ENCODE measurements at regions not wholly inside any gene's neighbourhood (a gene's known extent, or its start where the extent isn't known, plus 50 kb on each side); places are given as distances from the start of the nearest gene placed in this dataset.

DNA sequence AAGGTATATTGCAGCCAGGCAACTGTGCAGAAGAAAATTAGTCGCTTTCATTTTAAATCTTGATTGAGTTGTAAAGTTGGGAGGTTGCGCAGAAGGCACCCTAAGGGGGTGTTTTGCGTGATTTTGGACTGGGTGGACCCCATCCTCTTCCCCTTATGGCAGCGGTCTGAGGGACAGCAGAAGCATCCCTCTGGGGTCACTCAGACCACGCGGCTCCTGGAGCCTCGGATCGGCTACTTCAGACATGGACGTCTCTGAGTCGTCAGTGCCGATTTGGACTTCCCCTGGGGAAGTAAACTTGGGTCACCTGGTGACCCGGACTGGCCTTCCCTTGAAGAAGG lies 639.0 kb upstream of the DPP6 start:
- no peak for DNase-seq (ENCODE audit: low read depth)
- H3K4me3 ChIP-seq (ENCODE audit: low read depth, low read length): no peak overlapping the region
- TF ChIP-seq, protein P1, sequence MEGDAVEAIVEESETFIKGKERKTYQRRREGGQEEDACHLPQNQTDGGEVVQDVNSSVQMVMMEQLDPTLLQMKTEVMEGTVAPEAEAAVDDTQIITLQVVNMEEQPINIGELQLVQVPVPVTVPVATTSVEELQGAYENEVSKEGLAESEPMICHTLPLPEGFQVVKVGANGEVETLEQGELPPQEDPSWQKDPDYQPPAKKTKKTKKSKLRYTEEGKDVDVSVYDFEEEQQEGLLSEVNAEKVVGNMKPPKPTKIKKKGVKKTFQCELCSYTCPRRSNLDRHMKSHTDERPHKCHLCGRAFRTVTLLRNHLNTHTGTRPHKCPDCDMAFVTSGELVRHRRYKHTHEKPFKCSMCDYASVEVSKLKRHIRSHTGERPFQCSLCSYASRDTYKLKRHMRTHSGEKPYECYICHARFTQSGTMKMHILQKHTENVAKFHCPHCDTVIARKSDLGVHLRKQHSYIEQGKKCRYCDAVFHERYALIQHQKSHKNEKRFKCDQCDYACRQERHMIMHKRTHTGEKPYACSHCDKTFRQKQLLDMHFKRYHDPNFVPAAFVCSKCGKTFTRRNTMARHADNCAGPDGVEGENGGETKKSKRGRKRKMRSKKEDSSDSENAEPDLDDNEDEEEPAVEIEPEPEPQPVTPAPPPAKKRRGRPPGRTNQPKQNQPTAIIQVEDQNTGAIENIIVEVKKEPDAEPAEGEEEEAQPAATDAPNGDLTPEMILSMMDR (IDR thresholded peaks at IDR 0.05; ENCODE audit: insufficient read depth, low read depth, low read length): no peak

GRCh38 chr7:153413540-153414287 lies 638.5 kb upstream of the DPP6 start:
- TF ChIP-seq, protein P1 (IDR thresholded peaks at IDR 0.05; ENCODE audit: insufficient read depth, low read depth, low read length): no peak
- H3K4me3 ChIP-seq (ENCODE audit: low read depth, low read length): no peak overlapping the region
- DNase-seq (ENCODE audit: low read depth): no peak

- TF ChIP-seq, protein P1 (IDR thresholded peaks at IDR 0.05; ENCODE audit: insufficient read depth, low read depth, low read length): no peak
- no peak overlapping the region for H3K4me3 ChIP-seq (ENCODE audit: low read depth, low read length)
- DNase-seq (ENCODE audit: low read depth): no peak
Observed at GRCh38 chr7:153414288-153414629, 637.9 kb upstream of the DPP6 start.

GRCh38 chr7:153415632-153416031 lies 636.6 kb upstream of the DPP6 start:
- no peak for DNase-seq (ENCODE audit: low read depth)
- TF ChIP-seq, protein P1 (IDR thresholded peaks at IDR 0.05; ENCODE audit: insufficient read depth, low read depth, low read length): no peak
- H3K4me3 ChIP-seq (ENCODE audit: low read depth, low read length): no peak overlapping the region

DNA sequence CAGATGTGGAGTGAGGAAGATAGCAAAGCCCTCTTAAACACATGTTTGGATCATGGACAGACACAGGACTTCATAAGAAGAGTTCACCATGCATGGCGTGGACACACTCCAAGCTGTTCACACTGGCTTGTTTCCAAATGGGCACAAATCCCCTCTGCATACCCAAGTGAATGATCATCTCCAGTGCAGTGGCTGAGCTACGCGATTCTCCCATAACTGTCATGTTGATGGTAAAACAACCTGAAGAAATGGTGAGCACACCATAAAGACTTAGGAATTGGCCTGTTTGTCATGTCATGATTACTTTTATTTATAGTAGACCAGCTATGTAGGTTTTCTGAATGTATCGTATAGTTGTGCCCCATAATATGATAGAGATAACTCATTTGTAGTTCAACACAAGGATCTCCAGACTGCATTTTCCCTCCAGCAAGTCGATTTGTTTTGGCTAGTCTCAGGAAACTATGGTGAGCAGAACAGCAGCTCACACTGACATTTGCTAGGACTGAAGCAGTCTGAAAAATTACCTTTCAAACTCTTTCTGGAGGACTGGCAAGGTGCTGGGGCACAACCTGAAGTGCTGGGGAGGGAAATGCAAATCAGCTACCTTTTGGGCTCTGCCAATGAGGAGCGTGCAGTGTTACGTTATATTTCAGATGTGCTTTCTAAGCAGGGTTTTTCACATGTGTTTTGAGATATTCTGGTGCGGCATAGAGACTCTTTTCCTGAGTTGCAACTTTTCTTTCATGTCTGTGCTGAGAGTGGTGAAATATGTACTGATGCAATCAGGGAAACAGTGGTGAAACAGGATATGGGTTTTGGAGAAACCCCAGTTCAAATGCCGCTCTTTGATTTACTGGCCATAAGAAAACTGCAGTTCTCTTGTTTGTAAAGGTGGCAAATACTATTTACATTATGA lies 629.6 kb upstream of the DPP6 start:
- no peak overlapping the region for H3K4me3 ChIP-seq (ENCODE audit: low read depth, low read length)
- TF ChIP-seq, protein P1 (IDR thresholded peaks at IDR 0.05; ENCODE audit: insufficient read depth, low read depth, low read length): no peak
- DNase-seq (ENCODE audit: low read depth): no peak

DNA sequence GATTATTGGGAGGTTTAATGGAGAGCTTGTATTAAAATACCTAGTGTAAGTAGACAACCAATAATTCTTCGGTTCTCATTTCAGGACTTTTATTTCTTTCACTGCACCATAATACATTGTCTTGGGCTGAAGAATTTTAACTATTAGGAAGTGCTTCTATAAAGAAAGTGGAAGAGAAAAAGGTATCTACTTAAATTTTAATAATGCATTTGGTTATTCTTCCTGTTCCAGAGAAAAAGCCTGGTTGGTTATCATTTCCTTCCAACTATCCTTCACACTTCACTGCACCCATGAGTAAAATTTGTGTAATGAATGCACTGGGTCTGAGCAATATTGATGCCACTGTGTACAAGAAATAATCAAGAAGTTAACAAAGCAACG lies 629.0 kb upstream of the DPP6 start:
- H3K4me3 ChIP-seq (ENCODE audit: low read depth, low read length): no peak overlapping the region
- DNase-seq (ENCODE audit: low read depth): no peak
- TF ChIP-seq, protein P1 (IDR thresholded peaks at IDR 0.05; ENCODE audit: insufficient read depth, low read depth, low read length): no peak
